ENCODE measurements at regions not wholly inside any gene's neighbourhood (a gene's known extent, or its start where the extent isn't known, plus 50 kb on each side); places are given as distances from the start of the nearest gene placed in this dataset.

GRCh38 chr9:80595192-80595591 lies 1023.4 kb downstream of the TLE4 start:
- TF ChIP-seq CTCF (conservative IDR thresholded peaks at IDR 0.05; ENCODE audit: low read length) (peak; percentile 24; the same call in 1 of the 2 replicates), EZH2phosphoT487 (IDR thresholded peaks at IDR 0.05; ENCODE audit: borderline replicate concordance) (no peak)

Data from Loucy (cell line).